ENCODE measurements at regions not wholly inside any gene's neighbourhood (a gene's known extent, or its start where the extent isn't known, plus 50 kb on each side); places are given as distances from the start of the nearest gene placed in this dataset.
"Not testable (repeated sequence)": the region's sequence is repeated elsewhere in the genome, so short reads cannot be mapped to it uniquely, and the experiment has no call there.

DNA sequence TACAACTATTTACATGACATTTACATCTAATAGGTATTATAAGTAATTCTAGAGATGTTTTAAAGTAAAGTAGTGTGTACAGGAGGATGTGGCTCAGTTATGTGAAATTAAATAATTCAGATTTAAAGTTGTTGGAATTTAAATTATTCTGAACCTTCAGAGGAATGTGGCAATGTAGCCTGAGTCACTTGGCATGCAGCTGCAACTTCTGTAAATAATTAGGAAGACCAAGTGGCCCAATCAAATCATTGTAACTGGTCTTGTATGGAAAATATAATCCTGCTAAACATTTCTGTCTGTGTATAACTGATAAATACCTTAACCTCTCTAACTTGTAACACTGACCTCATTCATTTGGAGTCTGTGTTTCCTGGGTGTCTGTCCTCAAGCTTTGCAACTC, 828.9 kb downstream of the GLUD2 start:
- Histone ChIP-seq H3K79me2 (ENCODE audit: control insufficient read depth, insufficient read depth, low read length) (no peaks in the 10 kb centered on the region), H4K20me1 (ENCODE audit: control insufficient read depth, insufficient read depth, low read length, poor library complexity, severe bottlenecking) (no peaks in the 10 kb centered on the region), H3K9ac (ENCODE audit: low read length) (no peak overlapping the region), H3K36me3 (replicated peaks in 1 of 2; ENCODE audit: control extremely low read depth in 1 of 2, control insufficient read depth in 1 of 2, extremely low read depth in 1 of 2, insufficient read depth in 2 of 2, low read length in 1 of 2) (no peaks in the 10 kb centered on the region), H3K4me2 (replicated peaks; ENCODE audit: low read depth, low read length, poor library complexity, severe bottlenecking) (no peak overlapping the region), H3K27ac (ENCODE audit: low read length in 2 of 2) (no peak overlapping the region), H3K9me3 (ENCODE audit: control extremely low read depth in 1 of 3, control insufficient read depth in 2 of 3, insufficient read depth in 1 of 3, low read length in 2 of 3) (no peaks in the 10 kb centered on the region), H3K27me3 (replicated peaks in 1 of 4; ENCODE audit: control extremely low read depth in 1 of 4, control insufficient read depth in 3 of 4, insufficient read depth in 4 of 4, low read length in 3 of 4) (no peaks in the 10 kb centered on the region), H3K4me3 (ENCODE audit: control extremely low read depth in 1 of 5, extremely low read depth in 1 of 5, insufficient read depth in 1 of 5, low read depth in 2 of 5, low read length in 4 of 5) (no peak overlapping the region), H3K4me1 (ENCODE audit: control insufficient read depth in 2 of 2, insufficient read depth in 2 of 2, low read length in 2 of 2) (no peaks in the 10 kb centered on the region), H2AFZ (ENCODE audit: insufficient read depth, low read depth, low read length, poor library complexity, severe bottlenecking) (no peak overlapping the region)
- ATAC-seq (ENCODE audit: low read depth) = no peak
- DNase-seq = no peak
- H3K9me3 Mint-ChIP-seq (ENCODE audit: insufficient read depth) = no peaks in the 10 kb centered on the region
- H3K4me1 Mint-ChIP-seq = no peaks in the 10 kb centered on the region
- intact Hi-C loops (cut with micrococcal nuclease) = no loop called here
- TF ChIP-seq, protein P1, sequence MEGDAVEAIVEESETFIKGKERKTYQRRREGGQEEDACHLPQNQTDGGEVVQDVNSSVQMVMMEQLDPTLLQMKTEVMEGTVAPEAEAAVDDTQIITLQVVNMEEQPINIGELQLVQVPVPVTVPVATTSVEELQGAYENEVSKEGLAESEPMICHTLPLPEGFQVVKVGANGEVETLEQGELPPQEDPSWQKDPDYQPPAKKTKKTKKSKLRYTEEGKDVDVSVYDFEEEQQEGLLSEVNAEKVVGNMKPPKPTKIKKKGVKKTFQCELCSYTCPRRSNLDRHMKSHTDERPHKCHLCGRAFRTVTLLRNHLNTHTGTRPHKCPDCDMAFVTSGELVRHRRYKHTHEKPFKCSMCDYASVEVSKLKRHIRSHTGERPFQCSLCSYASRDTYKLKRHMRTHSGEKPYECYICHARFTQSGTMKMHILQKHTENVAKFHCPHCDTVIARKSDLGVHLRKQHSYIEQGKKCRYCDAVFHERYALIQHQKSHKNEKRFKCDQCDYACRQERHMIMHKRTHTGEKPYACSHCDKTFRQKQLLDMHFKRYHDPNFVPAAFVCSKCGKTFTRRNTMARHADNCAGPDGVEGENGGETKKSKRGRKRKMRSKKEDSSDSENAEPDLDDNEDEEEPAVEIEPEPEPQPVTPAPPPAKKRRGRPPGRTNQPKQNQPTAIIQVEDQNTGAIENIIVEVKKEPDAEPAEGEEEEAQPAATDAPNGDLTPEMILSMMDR (IDR thresholded peaks at IDR 0.05) = no peak
- no peak for TF ChIP-seq EZH2 (IDR thresholded peaks at IDR 0.05; ENCODE audit: borderline replicate concordance, insufficient read depth, low read depth, low read length, poor library complexity, severe bottlenecking)
- ChIA-PET CTCF (no interaction called here), POLR2A (no interaction called here)
- H3K4me3 Mint-ChIP-seq = no peak overlapping the region
- H3K27ac Mint-ChIP-seq = no peak overlapping the region
- no peaks in the 10 kb centered on the region for H3K27me3 Mint-ChIP-seq

DNA sequence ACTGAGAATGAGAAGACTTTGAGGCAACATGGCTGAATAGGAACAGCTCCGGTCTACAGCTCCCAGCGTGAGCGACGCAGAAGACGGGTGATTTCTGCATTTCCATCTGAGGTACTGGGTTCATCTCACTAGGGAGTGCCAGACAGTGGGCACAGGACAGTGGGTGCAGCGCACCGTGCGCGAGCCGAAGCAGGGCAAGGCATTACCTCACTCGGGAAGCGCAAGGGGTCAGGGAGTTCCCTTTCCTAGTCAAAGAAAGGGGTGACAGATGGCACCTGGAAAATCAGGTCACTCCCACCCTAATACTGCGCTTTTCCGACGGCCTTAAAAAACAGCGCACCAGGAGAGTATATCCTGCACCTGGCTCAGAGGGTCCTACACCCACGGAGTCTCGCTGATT, 829.9 kb downstream of the GLUD2 start:
- DNase-seq; H3K27me3 Mint-ChIP-seq; POLR2A ChIA-PET; H3K27me3 ChIP-seq (replicated peaks in 1 of 4; ENCODE audit: control extremely low read depth in 1 of 4, control insufficient read depth in 3 of 4, insufficient read depth in 4 of 4, low read length in 3 of 4); H3K9me3 Mint-ChIP-seq (ENCODE audit: insufficient read depth); H3K4me3 ChIP-seq (ENCODE audit: control extremely low read depth in 1 of 5, extremely low read depth in 1 of 5, insufficient read depth in 1 of 5, low read depth in 2 of 5, low read length in 4 of 5); H3K4me3 Mint-ChIP-seq; H2AFZ ChIP-seq (ENCODE audit: insufficient read depth, low read depth, low read length, poor library complexity, severe bottlenecking); H4K20me1 ChIP-seq (ENCODE audit: control insufficient read depth, insufficient read depth, low read length, poor library complexity, severe bottlenecking); H3K4me2 ChIP-seq (replicated peaks; ENCODE audit: low read depth, low read length, poor library complexity, severe bottlenecking); H3K36me3 ChIP-seq (replicated peaks in 1 of 2; ENCODE audit: control extremely low read depth in 1 of 2, control insufficient read depth in 1 of 2, extremely low read depth in 1 of 2, insufficient read depth in 2 of 2, low read length in 1 of 2); CTCF ChIA-PET; ATAC-seq (ENCODE audit: low read depth); H3K27ac Mint-ChIP-seq; H3K79me2 ChIP-seq (ENCODE audit: control insufficient read depth, insufficient read depth, low read length); intact Hi-C loops (cut with micrococcal nuclease); H3K9me3 ChIP-seq (ENCODE audit: control extremely low read depth in 1 of 3, control insufficient read depth in 2 of 3, insufficient read depth in 1 of 3, low read length in 2 of 3); H3K4me1 Mint-ChIP-seq; H3K9ac ChIP-seq (ENCODE audit: low read length); H3K4me1 ChIP-seq (ENCODE audit: control insufficient read depth in 2 of 2, insufficient read depth in 2 of 2, low read length in 2 of 2); H3K27ac ChIP-seq (ENCODE audit: low read length in 2 of 2): not testable (repeated sequence)
- WGBS (ENCODE audit: insufficient coverage) = no CpG with 5 or more reads among the region's 18 CpGs

Data from B cell (primary cell).